H1 (cell line): ENCODE measurements at regions not wholly inside any gene's neighbourhood (a gene's known extent, or its start where the extent isn't known, plus 50 kb on each side); places are given as distances from the start of the nearest gene placed in this dataset.

ENCODE experiments used
- CTCF ChIA-PET: fragments of 300-600 bp; sonication (Branson Sonifier 250); formaldehyde crosslinking; loops from one replicate; lab custom pipeline; 2021; ENCODE audit not compliant: partially characterized antibody; lab: Charles Lee
- POLR2A ChIA-PET: fragments of 300-600 bp; sonication (Branson Sonifier 250); formaldehyde crosslinking; loops from one replicate; lab custom pipeline; 2021; ENCODE audit warnings: inconsistent platforms; ENCODE audit not compliant: partially characterized antibody; lab: Charles Lee
- DNase-seq, 2 experiments: peaks; one replicate each; pipeline versions ENCODE4 v3.0.0 to v3.0.0-alpha.2; 2010 to 2022; ENCODE audit warnings: low spot score in 2 of 2, low read depth in 1 of 2, mixed read lengths in 1 of 2
- FAIRE-seq: peaks from 2 replicates; lab custom pipeline; 2011; peaks lifted over from hg19 to GRCh38; lab: Jason Lieb, UNC
- H2AFZ ChIP-seq: 2 replicates; pipeline ENCODE4 v1.8.1; 2012; ENCODE audit warnings: low read length, inconsistent platforms
- H2AK5ac ChIP-seq: 2 replicates; pipeline ENCODE4 v1.6.1; 2013; ENCODE audit warnings: low read depth, low read length
- H2BK120ac ChIP-seq: replicated peaks from 2 replicates; pipeline ENCODE3; 2013; ENCODE audit warnings: low read depth, low read length, inconsistent platforms
- H2BK12ac ChIP-seq: 2 replicates; pipeline ENCODE4 v1.6.1; 2013; ENCODE audit warnings: low read depth, low read length
- H2BK15ac ChIP-seq: 2 replicates; pipeline ENCODE4 v1.6.1; 2013; ENCODE audit warnings: low read length
- H2BK20ac ChIP-seq: 2 replicates; pipeline ENCODE4 v1.6.1; 2013; ENCODE audit warnings: low read length
- H2BK5ac ChIP-seq: 2 replicates; pipeline ENCODE4 v1.6.1; 2013; ENCODE audit warnings: low read depth, low read length
- H3K14ac ChIP-seq: 2 replicates; pipeline ENCODE4 v1.6.1; 2013; ENCODE audit warnings: inconsistent platforms; ENCODE audit not compliant: insufficient read length
- H3K18ac ChIP-seq: 2 replicates; pipeline ENCODE4 v1.6.1; 2013; ENCODE audit warnings: low read length; ENCODE audit errors: extremely low read depth
- H3K23ac ChIP-seq: 2 replicates; pipeline ENCODE4 v1.6.1; 2013; ENCODE audit warnings: inconsistent platforms; ENCODE audit not compliant: insufficient read length
- H3K23me2 ChIP-seq: 2 replicates; pipeline ENCODE4 v1.6.1; 2013; ENCODE audit warnings: low read depth, low read length
- H3K27ac ChIP-seq: 2 replicates; pipeline ENCODE4 v1.6.1; 2011; ENCODE audit warnings: low read depth, low read length, inconsistent platforms
- H3K27me3 ChIP-seq, 4 experiments: replicated peaks in 1 of 4; 1 replicate in 1 of 4; 2 replicates in 3 of 4; pipeline versions ENCODE4 v1.6.1 to v1.8.1; 2011 to 2013; ENCODE audit warnings: low read length in 3 of 4, mild to moderate bottlenecking in 3 of 4, inconsistent platforms in 2 of 4, mixed read lengths in 2 of 4, moderate library complexity in 1 of 4; ENCODE audit not compliant: control insufficient read depth in 3 of 4, insufficient read depth in 3 of 4; ENCODE audit errors: extremely low read depth in 1 of 4
- H3K36me3 ChIP-seq, 4 experiments: 2 replicates each; pipeline versions ENCODE4 v1.6.1 to v1.8.1; 2011 to 2013; ENCODE audit warnings: mild to moderate bottlenecking in 4 of 4, low read length in 3 of 4, moderate library complexity in 2 of 4, control low read depth in 1 of 4, inconsistent platforms in 1 of 4; ENCODE audit not compliant: insufficient read depth in 4 of 4, control insufficient read depth in 2 of 4
- H3K4ac ChIP-seq: replicated peaks from 2 replicates; pipeline ENCODE3; 2013; ENCODE audit warnings: low read length, low read depth, mixed read lengths, inconsistent platforms; ENCODE audit not compliant: insufficient read length
- H3K4me1 ChIP-seq, 4 experiments: replicated peaks in 1 of 4; 1 replicate in 1 of 4; 2 replicates in 3 of 4; pipeline versions ENCODE4 v1.6.1 to v1.8.1; 2011 to 2013; ENCODE audit warnings: low read length in 3 of 4, inconsistent platforms in 2 of 4, mixed read lengths in 1 of 4; ENCODE audit not compliant: insufficient read depth in 4 of 4, control insufficient read depth in 3 of 4
- H3K4me2 ChIP-seq, 2 experiments: 2 replicates each; pipeline versions ENCODE4 v1.6.1 to v1.8.1; 2011 to 2013; ENCODE audit warnings: low read depth in 2 of 2, low read length in 2 of 2, control low read depth in 1 of 2, inconsistent platforms in 1 of 2, mild to moderate bottlenecking in 1 of 2; ENCODE audit not compliant: insufficient read depth in 1 of 2
- H3K4me3 ChIP-seq, 4 experiments: fragments of 200-600, 300-600 bp in 1 of 4; sonication (generic), shearing (Covaris generic), sonication (Bioruptor Twin) in 1 of 4; 2 replicates each; pipeline versions ENCODE4 v1.5.1 to v1.8.1; 2011 to 2016; ENCODE audit warnings: low read length in 4 of 4, low read depth in 3 of 4, control low read depth in 2 of 4, inconsistent platforms in 2 of 4, mild to moderate bottlenecking in 2 of 4, mixed read lengths in 1 of 4, moderate library complexity in 1 of 4; ENCODE audit not compliant: insufficient read depth in 2 of 4; ENCODE audit errors: extremely low read depth in 1 of 4
- H3K56ac ChIP-seq: replicated peaks from 2 replicates; pipeline ENCODE3; 2013; ENCODE audit warnings: low read depth, mild to moderate bottlenecking, mixed read lengths, low read length, inconsistent platforms; ENCODE audit not compliant: insufficient read length
- H3K79me1 ChIP-seq: 2 replicates; pipeline ENCODE4 v1.6.1; 2013; ENCODE audit warnings: low read depth, low read length, control low read depth
- H3K79me2 ChIP-seq, 2 experiments: 2 replicates each; pipeline versions ENCODE4 v1.6.1 to v1.8.1; 2012 to 2013; ENCODE audit warnings: low read length in 2 of 2, mild to moderate bottlenecking in 2 of 2, inconsistent platforms in 1 of 2; ENCODE audit not compliant: insufficient read depth in 2 of 2, control insufficient read depth in 1 of 2
- H3K9ac ChIP-seq, 4 experiments: replicated peaks in 1 of 4; 1 replicate in 1 of 4; 2 replicates in 3 of 4; pipeline versions ENCODE4 v1.6.1 to v1.8.1; 2011 to 2013; ENCODE audit warnings: low read depth in 3 of 4, low read length in 3 of 4, control low read depth in 2 of 4, mild to moderate bottlenecking in 2 of 4, moderate library complexity in 2 of 4, inconsistent platforms in 1 of 4; ENCODE audit errors: extremely low read depth in 1 of 4
- H3K9me3 ChIP-seq, 2 experiments: 2 replicates each; pipeline versions ENCODE4 v1.6.1 to v1.8.1; 2012 to 2013; ENCODE audit warnings: mild to moderate bottlenecking in 2 of 2, moderate library complexity in 2 of 2, control low read depth in 1 of 2, inconsistent platforms in 1 of 2, low read depth in 1 of 2, low read length in 1 of 2, mixed read lengths in 1 of 2; ENCODE audit not compliant: insufficient read depth in 2 of 2
- H4K20me1 ChIP-seq, 2 experiments: replicated peaks in 1 of 2; 2 replicates each; pipeline versions ENCODE3 to v1.8.1; 2011 to 2013; ENCODE audit warnings: inconsistent platforms in 2 of 2, low read length in 2 of 2, mild to moderate bottlenecking in 1 of 2; ENCODE audit not compliant: insufficient read depth in 2 of 2, control insufficient read depth in 1 of 2
- H4K5ac ChIP-seq: 2 replicates; pipeline ENCODE4 v1.6.1; 2013; ENCODE audit warnings: low read length, low read depth, mixed read lengths, inconsistent platforms; ENCODE audit not compliant: insufficient read length
- H4K8ac ChIP-seq: 2 replicates; pipeline ENCODE4 v1.8.0; 2013; ENCODE audit warnings: mild to moderate bottlenecking, moderate library complexity, low read length, inconsistent platforms; ENCODE audit not compliant: insufficient read depth; ENCODE audit errors: extremely low read depth
- H4K91ac ChIP-seq: replicated peaks from 2 replicates; pipeline ENCODE3; 2013; ENCODE audit warnings: low read length, mixed read lengths, inconsistent platforms; ENCODE audit not compliant: insufficient read length
- CHD1 ChIP-seq: IDR thresholded peaks from 2 replicates; pipeline ENCODE4 v1.6.1; 2012; ENCODE audit warnings: low read depth, low read length, improper control_type of control experiment
- TCF12 ChIP-seq: IDR thresholded peaks from 2 replicates; pipeline ENCODE4 v1.6.1; 2011; ENCODE audit warnings: low read depth, mild to moderate bottlenecking, low read length
- YY1 ChIP-seq: IDR thresholded peaks from 2 replicates; pipeline ENCODE4 v1.6.1; 2011; ENCODE audit warnings: low read depth, mild to moderate bottlenecking, low read length

DNA sequence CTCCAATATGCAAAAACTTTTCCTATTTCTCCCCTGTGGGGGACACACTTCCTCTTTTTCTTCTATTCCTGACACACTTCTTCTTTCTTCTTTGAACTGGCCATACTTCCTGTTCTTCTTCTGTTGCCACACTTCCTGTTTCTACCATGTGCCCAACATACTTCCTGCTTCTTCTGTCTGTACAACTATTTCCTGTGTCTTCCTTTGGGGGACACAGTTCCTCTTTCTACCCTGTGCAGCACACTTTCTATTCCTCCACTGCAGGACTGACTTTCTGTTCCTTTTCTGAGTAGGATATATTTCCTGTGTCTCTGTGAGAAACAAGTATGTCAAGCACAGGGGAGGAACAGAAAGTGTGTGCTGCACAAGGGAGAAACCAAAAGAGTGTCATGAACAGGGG, 794.7 kb downstream of the CDY2B start:
- H3K14ac ChIP-seq, result no peak overlapping the region
- FAIRE-seq (no peak), DNase-seq (no peak)
- no peak overlapping the region for H3K4ac ChIP-seq
- H3K4me1 ChIP-seq, result no peaks in the 10 kb centered on the region
- H3K4me2 ChIP-seq, result no peak overlapping the region
- no peak overlapping the region for H3K9ac ChIP-seq
- H2BK5ac ChIP-seq, result no peak overlapping the region
- H4K8ac ChIP-seq, result no peak overlapping the region
- no peak overlapping the region for H2AK5ac ChIP-seq
- H4K20me1 ChIP-seq, result no peaks in the 10 kb centered on the region
- H3K27me3 ChIP-seq, result no peaks in the 10 kb centered on the region
- no peak overlapping the region for H3K56ac ChIP-seq
- H4K5ac ChIP-seq, result no peak overlapping the region
- no peak overlapping the region for H2BK20ac ChIP-seq
- H3K18ac ChIP-seq, result no peak overlapping the region
- no peaks in the 10 kb centered on the region for H3K23me2 ChIP-seq
- H3K36me3 ChIP-seq, result no peaks in the 10 kb centered on the region
- H3K79me2 ChIP-seq, result no peaks in the 10 kb centered on the region
- no peak overlapping the region for H2BK12ac ChIP-seq
- no peak overlapping the region for H3K27ac ChIP-seq
- H3K23ac ChIP-seq, result no peak overlapping the region
- H3K79me1 ChIP-seq, result no peaks in the 10 kb centered on the region
- H2BK15ac ChIP-seq, result no peak overlapping the region
- H4K91ac ChIP-seq, result no peak overlapping the region
- H2AFZ ChIP-seq, result no peak overlapping the region
- TF ChIP-seq TCF12 (no peak), CHD1 (no peak), YY1 (no peak)
- ChIA-PET POLR2A (no interaction called here), CTCF (no interaction called here)
- no peak overlapping the region for H3K4me3 ChIP-seq
- no peak overlapping the region for H2BK120ac ChIP-seq
- no peaks in the 10 kb centered on the region for H3K9me3 ChIP-seq
